GM23338 (cell line): ENCODE measurements at regions not wholly inside any gene's neighbourhood (a gene's known extent, or its start where the extent isn't known, plus 50 kb on each side); places are given as distances from the start of the nearest gene placed in this dataset.

Source experiments
- ATAC-seq: fragments of 200-7000 bp; cut with Tn5 transposase; 3 replicates; pipeline ENCODE4 v1.9.1; 2020
- DNase-seq: peaks from one replicate; pipeline ENCODE4 v3.0.0-alpha.2; 2015; ENCODE audit warnings: low spot score
- H2AFZ ChIP-seq: fragments of 200-600 bp; sonication (generic); 2 replicates; pipeline ENCODE4 v1.8.0; 2016; ENCODE audit warnings: antibody characterized with exemption, mild to moderate bottlenecking, moderate library complexity
- H3F3A ChIP-seq: fragments of 200-600 bp; sonication (generic); replicated peaks from 2 replicates; pipeline ENCODE4 v1.8.0; 2017; ENCODE audit warnings: antibody characterized with exemption, mixed run types, low read depth
- H3K27ac ChIP-seq: fragments of 200-600 bp; sonication (generic); 2 replicates; pipeline ENCODE4 v1.6.1; 2016; ENCODE audit warnings: low read depth
- H3K27me3 ChIP-seq: fragments of 200-600 bp; sonication (generic); 2 replicates; pipeline ENCODE4 v1.8.0; 2016; ENCODE audit warnings: mild to moderate bottlenecking, mixed run types, moderate library complexity; ENCODE audit not compliant: insufficient read depth
- H3K36me3 ChIP-seq: fragments of 200-600 bp; sonication (generic); 2 replicates; pipeline ENCODE4 v1.8.0; 2016; ENCODE audit warnings: mild to moderate bottlenecking; ENCODE audit not compliant: insufficient read depth
- H3K4me1 ChIP-seq: fragments of 200-600 bp; sonication (generic); 2 replicates; pipeline ENCODE4 v1.8.0; 2016; ENCODE audit warnings: mild to moderate bottlenecking, moderate library complexity; ENCODE audit not compliant: insufficient read depth
- H3K4me2 ChIP-seq: fragments of 200-600 bp; sonication (generic); 2 replicates; pipeline ENCODE4 v1.7.1; 2017; ENCODE audit warnings: mixed run types
- H3K4me3 ChIP-seq: fragments of 200-600 bp; sonication (generic); 2 replicates; pipeline ENCODE4 v1.6.1; 2016; ENCODE audit warnings: mixed run types
- H3K79me2 ChIP-seq: fragments of 200-600 bp; sonication (generic); replicated peaks from 2 replicates; pipeline ENCODE4 v1.8.0; 2017; ENCODE audit warnings: mild to moderate bottlenecking; ENCODE audit not compliant: insufficient read depth
- H3K9me2 ChIP-seq: fragments of 200-600 bp; sonication (generic); 2 replicates; pipeline ENCODE4 v1.8.0; 2017; ENCODE audit not compliant: insufficient read depth
- H4K20me1 ChIP-seq: fragments of 200-600 bp; sonication (generic); replicated peaks from 2 replicates; pipeline ENCODE4 v1.8.0; 2017; ENCODE audit warnings: mild to moderate bottlenecking; ENCODE audit not compliant: insufficient read depth
- H3K27ac Mint-ChIP-seq: 2 replicates; pipeline ENCODE4 v1.8.0; 2020; ENCODE audit warnings: inconsistent platforms, mild to moderate bottlenecking, moderate library complexity, mixed read lengths
- H3K27me3 Mint-ChIP-seq: 3 replicates; pipeline ENCODE4 v1.8.0; 2022; ENCODE audit warnings: low read depth, mild to moderate bottlenecking, moderate library complexity, mixed read lengths, inconsistent platforms; ENCODE audit not compliant: insufficient read depth, poor library complexity
- H3K36me3 Mint-ChIP-seq: 3 replicates; pipeline ENCODE4 v1.8.0; 2021; ENCODE audit warnings: low read depth, mild to moderate bottlenecking, inconsistent platforms, moderate library complexity, mixed read lengths
- H3K4me1 Mint-ChIP-seq: 3 replicates; pipeline ENCODE4 v1.8.0; 2020; ENCODE audit warnings: mild to moderate bottlenecking, inconsistent platforms, mixed read lengths
- H3K4me3 Mint-ChIP-seq: 3 replicates; pipeline ENCODE4 v1.8.0; 2021; ENCODE audit warnings: moderate library complexity, mild to moderate bottlenecking, inconsistent platforms, mixed read lengths
- H3K9me3 Mint-ChIP-seq: 3 replicates; pipeline ENCODE4 v1.8.0; 2020; ENCODE audit warnings: moderate library complexity, mild to moderate bottlenecking, inconsistent platforms, mixed read lengths
- CREB1 ChIP-seq: fragments of 250-450 bp; sonication (Bioruptor Pico); IDR thresholded peaks from 2 replicates; pipeline ENCODE4 v1.5.0; 2020; ENCODE audit warnings: low read depth, mild to moderate bottlenecking, moderate library complexity
- CTCF ChIP-seq, 2 experiments: fragments of 200-600 bp in 1 of 2; sonication (generic) in 1 of 2; conservative IDR thresholded peaks; 2 replicates each; pipeline versions ENCODE4 v1.5.1 to v1.6.1; 2016 to 2017; ENCODE audit warnings: antibody characterized with exemption in 2 of 2, low read depth in 2 of 2, mild to moderate bottlenecking in 2 of 2, moderate library complexity in 1 of 2
- EZH2phosphoT487 ChIP-seq: fragments of 200-600 bp; sonication (generic); IDR thresholded peaks from one replicate; pipeline ENCODE4 v1.8.1; 2018; ENCODE audit warnings: antibody characterized with exemption; ENCODE audit not compliant: unreplicated experiment
- JUNB ChIP-seq: IDR thresholded peaks from one replicate; pipeline ENCODE4 v1.6.1; 2016; ENCODE audit warnings: antibody characterized with exemption; ENCODE audit not compliant: unreplicated experiment
- POLR2AphosphoS5 ChIP-seq: IDR thresholded peaks from 2 replicates; pipeline ENCODE4 v1.6.1; 2016; ENCODE audit warnings: antibody characterized with exemption, low read depth
- STAT1 ChIP-seq: IDR thresholded peaks from one replicate; pipeline ENCODE4 v1.6.1; 2016; ENCODE audit warnings: antibody characterized with exemption; ENCODE audit not compliant: unreplicated experiment
- ZNF114 ChIP-seq: fragments of 250-450 bp; sonication (Bioruptor Pico); IDR thresholded peaks from 2 replicates; pipeline ENCODE4 v1.5.0; 2020; ENCODE audit warnings: mild to moderate bottlenecking, moderate library complexity
- ZNF462 ChIP-seq: fragments of 250-450 bp; sonication (Bioruptor Pico); IDR thresholded peaks from 2 replicates; pipeline ENCODE4 v1.5.0; 2020; ENCODE audit warnings: mild to moderate bottlenecking, moderate library complexity

- Histone ChIP-seq H3F3A (no peaks in the 10 kb centered on the region), H3K4me1 (no peaks in the 10 kb centered on the region), H4K20me1 (no peaks in the 10 kb centered on the region), H3K79me2 (no peaks in the 10 kb centered on the region), H2AFZ (no peak overlapping the region), H3K4me2 (no peak overlapping the region), H3K4me3 (no peak overlapping the region), H3K36me3 (no peaks in the 10 kb centered on the region; the same call in 1 of the 2 replicates), H3K27ac (no peak overlapping the region), H3K9me2 (no peaks in the 10 kb centered on the region), H3K27me3 (no peaks in the 10 kb centered on the region)
- H3K9me3 Mint-ChIP-seq = peaks cover 22% of the 10 kb centered on the region
- ATAC-seq (peak; percentile 50), DNase-seq (peak; percentile 26)
- H3K36me3 Mint-ChIP-seq = peaks cover 45% of the 10 kb centered on the region
- H3K27me3 Mint-ChIP-seq = no peaks in the 10 kb centered on the region
- no peak overlapping the region for H3K4me3 Mint-ChIP-seq
- no peak overlapping the region for H3K27ac Mint-ChIP-seq
- H3K4me1 Mint-ChIP-seq = peaks cover 3% of the 10 kb centered on the region
- TF ChIP-seq POLR2AphosphoS5 (no peak), CREB1 (CRISPR knock-in tag) (no peak), ZNF462 (CRISPR knock-in tag) (no peak), JUNB (no peak), CTCF (conservative IDR thresholded peaks at IDR 0.05; ENCODE audit: low read depth in 2 of 2) (no peak), ZNF114 (CRISPR knock-in tag) (no peak), EZH2phosphoT487 (no peak), STAT1 (no peak)
Observed at GRCh38 chr10:95133997-95134396, 60.0 kb upstream of the ACSM6 start.
